Adrenal gland (tissue), 5 donors: ENCODE measurements at regions not wholly inside any gene's neighbourhood (a gene's known extent, or its start where the extent isn't known, plus 50 kb on each side); places are given as distances from the start of the nearest gene placed in this dataset.

ENCODE experiments used
- POLR2A ChIP-seq, 2 donors: fragments of 450-650 bp; IDR thresholded peaks; one replicate each; pipeline ENCODE4 v1.6.1; 2017; ENCODE audit warnings: antibody characterized with exemption in 2 of 2, mild to moderate bottlenecking in 2 of 2, moderate library complexity in 1 of 2
- TF ChIP-seq, protein P1 (sequence below), 6 experiments: fragments of 450-650 bp in 4 of 6; fragments of 200-600 bp in 2 of 6; sonication (generic) in 1 of 6; IDR thresholded peaks; 1 replicate in 5 of 6; 2 replicates in 1 of 6; pipeline versions ENCODE4 v1.5.1 to v1.8.0; 2016 to 2021; ENCODE audit warnings: antibody characterized with exemption in 6 of 6, mild to moderate bottlenecking in 2 of 6, moderate library complexity in 1 of 6
- donor health status: DM: no; HTN: no; CAD: no.

DNA sequence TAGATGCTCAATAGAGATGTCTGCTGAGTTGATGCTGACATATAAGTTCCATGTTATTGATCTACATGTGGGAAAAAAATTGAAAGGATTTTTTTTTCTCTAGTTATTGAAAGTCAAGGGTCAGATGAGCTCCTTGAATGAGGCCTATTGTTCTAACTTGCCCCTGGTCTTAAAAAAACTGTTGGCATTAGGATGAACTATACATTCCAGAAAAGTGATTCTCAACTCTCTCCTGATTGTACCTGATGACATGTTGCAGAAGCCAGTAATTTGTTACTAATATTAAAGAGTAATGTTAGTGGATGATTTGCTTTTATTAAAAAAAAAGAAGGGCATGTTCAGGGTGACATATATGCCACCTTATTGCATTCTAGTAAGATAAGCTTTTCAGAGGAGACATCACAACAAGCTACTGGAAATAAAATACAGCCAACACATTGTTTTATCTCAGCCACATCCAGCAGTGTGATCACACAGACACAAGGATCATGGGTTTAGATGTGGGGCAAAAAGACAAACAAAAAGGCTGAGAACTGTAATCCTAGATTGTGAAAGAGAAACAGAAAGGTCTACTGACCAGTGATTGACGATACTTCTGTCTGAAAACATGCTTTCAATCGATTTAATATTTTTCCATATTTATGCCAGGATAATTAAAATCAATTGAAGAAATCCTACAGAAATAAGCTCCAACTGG lies 1314.1 kb upstream of the C9orf72 start:
- TF ChIP-seq, protein P1, sequence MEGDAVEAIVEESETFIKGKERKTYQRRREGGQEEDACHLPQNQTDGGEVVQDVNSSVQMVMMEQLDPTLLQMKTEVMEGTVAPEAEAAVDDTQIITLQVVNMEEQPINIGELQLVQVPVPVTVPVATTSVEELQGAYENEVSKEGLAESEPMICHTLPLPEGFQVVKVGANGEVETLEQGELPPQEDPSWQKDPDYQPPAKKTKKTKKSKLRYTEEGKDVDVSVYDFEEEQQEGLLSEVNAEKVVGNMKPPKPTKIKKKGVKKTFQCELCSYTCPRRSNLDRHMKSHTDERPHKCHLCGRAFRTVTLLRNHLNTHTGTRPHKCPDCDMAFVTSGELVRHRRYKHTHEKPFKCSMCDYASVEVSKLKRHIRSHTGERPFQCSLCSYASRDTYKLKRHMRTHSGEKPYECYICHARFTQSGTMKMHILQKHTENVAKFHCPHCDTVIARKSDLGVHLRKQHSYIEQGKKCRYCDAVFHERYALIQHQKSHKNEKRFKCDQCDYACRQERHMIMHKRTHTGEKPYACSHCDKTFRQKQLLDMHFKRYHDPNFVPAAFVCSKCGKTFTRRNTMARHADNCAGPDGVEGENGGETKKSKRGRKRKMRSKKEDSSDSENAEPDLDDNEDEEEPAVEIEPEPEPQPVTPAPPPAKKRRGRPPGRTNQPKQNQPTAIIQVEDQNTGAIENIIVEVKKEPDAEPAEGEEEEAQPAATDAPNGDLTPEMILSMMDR (IDR thresholded peaks at IDR 0.05) = no peak
- TF ChIP-seq POLR2A (IDR thresholded peaks at IDR 0.05) = no peak
